ENCODE measurements at regions not wholly inside any gene's neighbourhood (a gene's known extent, or its start where the extent isn't known, plus 50 kb on each side); places are given as distances from the start of the nearest gene placed in this dataset.

DNA sequence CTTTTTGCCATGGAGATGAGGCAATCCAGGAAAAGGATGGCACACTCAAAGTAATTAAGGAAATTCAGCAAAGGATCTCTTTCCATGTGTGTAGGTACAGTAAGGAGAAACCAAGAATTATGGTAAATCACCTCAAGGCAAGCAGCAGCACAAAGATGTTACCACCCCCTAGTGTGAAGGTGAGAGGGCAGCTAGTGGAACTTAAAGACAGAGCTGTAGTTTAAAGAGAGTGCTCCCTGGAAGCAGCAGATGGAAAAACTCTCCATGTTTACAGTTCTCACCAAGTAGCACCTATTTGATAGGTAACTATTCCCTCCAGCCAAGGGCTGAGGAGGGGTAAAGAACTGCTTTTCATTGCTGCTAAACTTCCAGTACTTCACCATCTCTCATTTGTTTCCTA lies 860.4 kb upstream of the CRIM1 start (continued):
- TF ChIP-seq, protein P1, sequence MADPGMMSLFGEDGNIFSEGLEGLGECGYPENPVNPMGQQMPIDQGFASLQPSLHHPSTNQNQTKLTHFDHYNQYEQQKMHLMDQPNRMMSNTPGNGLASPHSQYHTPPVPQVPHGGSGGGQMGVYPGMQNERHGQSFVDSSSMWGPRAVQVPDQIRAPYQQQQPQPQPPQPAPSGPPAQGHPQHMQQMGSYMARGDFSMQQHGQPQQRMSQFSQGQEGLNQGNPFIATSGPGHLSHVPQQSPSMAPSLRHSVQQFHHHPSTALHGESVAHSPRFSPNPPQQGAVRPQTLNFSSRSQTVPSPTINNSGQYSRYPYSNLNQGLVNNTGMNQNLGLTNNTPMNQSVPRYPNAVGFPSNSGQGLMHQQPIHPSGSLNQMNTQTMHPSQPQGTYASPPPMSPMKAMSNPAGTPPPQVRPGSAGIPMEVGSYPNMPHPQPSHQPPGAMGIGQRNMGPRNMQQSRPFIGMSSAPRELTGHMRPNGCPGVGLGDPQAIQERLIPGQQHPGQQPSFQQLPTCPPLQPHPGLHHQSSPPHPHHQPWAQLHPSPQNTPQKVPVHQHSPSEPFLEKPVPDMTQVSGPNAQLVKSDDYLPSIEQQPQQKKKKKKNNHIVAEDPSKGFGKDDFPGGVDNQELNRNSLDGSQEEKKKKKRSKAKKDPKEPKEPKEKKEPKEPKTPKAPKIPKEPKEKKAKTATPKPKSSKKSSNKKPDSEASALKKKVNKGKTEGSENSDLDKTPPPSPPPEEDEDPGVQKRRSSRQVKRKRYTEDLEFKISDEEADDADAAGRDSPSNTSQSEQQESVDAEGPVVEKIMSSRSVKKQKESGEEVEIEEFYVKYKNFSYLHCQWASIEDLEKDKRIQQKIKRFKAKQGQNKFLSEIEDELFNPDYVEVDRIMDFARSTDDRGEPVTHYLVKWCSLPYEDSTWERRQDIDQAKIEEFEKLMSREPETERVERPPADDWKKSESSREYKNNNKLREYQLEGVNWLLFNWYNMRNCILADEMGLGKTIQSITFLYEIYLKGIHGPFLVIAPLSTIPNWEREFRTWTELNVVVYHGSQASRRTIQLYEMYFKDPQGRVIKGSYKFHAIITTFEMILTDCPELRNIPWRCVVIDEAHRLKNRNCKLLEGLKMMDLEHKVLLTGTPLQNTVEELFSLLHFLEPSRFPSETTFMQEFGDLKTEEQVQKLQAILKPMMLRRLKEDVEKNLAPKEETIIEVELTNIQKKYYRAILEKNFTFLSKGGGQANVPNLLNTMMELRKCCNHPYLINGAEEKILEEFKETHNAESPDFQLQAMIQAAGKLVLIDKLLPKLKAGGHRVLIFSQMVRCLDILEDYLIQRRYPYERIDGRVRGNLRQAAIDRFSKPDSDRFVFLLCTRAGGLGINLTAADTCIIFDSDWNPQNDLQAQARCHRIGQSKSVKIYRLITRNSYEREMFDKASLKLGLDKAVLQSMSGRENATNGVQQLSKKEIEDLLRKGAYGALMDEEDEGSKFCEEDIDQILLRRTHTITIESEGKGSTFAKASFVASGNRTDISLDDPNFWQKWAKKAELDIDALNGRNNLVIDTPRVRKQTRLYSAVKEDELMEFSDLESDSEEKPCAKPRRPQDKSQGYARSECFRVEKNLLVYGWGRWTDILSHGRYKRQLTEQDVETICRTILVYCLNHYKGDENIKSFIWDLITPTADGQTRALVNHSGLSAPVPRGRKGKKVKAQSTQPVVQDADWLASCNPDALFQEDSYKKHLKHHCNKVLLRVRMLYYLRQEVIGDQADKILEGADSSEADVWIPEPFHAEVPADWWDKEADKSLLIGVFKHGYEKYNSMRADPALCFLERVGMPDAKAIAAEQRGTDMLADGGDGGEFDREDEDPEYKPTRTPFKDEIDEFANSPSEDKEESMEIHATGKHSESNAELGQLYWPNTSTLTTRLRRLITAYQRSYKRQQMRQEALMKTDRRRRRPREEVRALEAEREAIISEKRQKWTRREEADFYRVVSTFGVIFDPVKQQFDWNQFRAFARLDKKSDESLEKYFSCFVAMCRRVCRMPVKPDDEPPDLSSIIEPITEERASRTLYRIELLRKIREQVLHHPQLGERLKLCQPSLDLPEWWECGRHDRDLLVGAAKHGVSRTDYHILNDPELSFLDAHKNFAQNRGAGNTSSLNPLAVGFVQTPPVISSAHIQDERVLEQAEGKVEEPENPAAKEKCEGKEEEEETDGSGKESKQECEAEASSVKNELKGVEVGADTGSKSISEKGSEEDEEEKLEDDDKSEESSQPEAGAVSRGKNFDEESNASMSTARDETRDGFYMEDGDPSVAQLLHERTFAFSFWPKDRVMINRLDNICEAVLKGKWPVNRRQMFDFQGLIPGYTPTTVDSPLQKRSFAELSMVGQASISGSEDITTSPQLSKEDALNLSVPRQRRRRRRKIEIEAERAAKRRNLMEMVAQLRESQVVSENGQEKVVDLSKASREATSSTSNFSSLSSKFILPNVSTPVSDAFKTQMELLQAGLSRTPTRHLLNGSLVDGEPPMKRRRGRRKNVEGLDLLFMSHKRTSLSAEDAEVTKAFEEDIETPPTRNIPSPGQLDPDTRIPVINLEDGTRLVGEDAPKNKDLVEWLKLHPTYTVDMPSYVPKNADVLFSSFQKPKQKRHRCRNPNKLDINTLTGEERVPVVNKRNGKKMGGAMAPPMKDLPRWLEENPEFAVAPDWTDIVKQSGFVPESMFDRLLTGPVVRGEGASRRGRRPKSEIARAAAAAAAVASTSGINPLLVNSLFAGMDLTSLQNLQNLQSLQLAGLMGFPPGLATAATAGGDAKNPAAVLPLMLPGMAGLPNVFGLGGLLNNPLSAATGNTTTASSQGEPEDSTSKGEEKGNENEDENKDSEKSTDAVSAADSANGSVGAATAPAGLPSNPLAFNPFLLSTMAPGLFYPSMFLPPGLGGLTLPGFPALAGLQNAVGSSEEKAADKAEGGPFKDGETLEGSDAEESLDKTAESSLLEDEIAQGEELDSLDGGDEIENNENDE (IDR thresholded peaks at IDR 0.05; ENCODE audit: insufficient replicate concordance, low read length): no peak
- TF ChIP-seq EP300 (IDR thresholded peaks at IDR 0.05; ENCODE audit: borderline replicate concordance in 1 of 2, low read depth in 2 of 2, low read length in 2 of 2): no peak
- TF ChIP-seq, protein P2, sequence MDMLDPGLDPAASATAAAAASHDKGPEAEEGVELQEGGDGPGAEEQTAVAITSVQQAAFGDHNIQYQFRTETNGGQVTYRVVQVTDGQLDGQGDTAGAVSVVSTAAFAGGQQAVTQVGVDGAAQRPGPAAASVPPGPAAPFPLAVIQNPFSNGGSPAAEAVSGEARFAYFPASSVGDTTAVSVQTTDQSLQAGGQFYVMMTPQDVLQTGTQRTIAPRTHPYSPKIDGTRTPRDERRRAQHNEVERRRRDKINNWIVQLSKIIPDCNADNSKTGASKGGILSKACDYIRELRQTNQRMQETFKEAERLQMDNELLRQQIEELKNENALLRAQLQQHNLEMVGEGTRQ (IDR thresholded peaks at IDR 0.05; ENCODE audit: low read length): no peak

Measured in H1 (cell line).